ENCODE measurements at regions not wholly inside any gene's neighbourhood (a gene's known extent, or its start where the extent isn't known, plus 50 kb on each side); places are given as distances from the start of the nearest gene placed in this dataset.

GRCh38 chr6:47114460-47114859, 72.3 kb upstream of the ADGRF1 start:
- no peak for TF ChIP-seq EZH2 (IDR thresholded peaks at IDR 0.05; ENCODE audit: low read length, unreplicated experiment)
- no peak for TF ChIP-seq CTCF (conservative IDR thresholded peaks at IDR 0.05; ENCODE audit: low read depth, low read length)
